K562 (cell line): ENCODE measurements at regions not wholly inside any gene's neighbourhood (a gene's known extent, or its start where the extent isn't known, plus 50 kb on each side); places are given as distances from the start of the nearest gene placed in this dataset.

ENCODE experiments used
- EP400 ChIP-seq: fragments of 450-650 bp; IDR thresholded peaks from 2 replicates; pipeline ENCODE4 v1.6.1; 2017; ENCODE audit warnings: antibody characterized with exemption, mild to moderate bottlenecking, moderate library complexity
- HSF4 ChIP-seq: fragments of 250-450 bp; sonication (Bioruptor Pico); IDR thresholded peaks from 2 replicates; pipeline ENCODE4 v2.1.2; 2022; ENCODE audit warnings: mild to moderate bottlenecking, moderate library complexity, borderline replicate concordance
- KDM5B ChIP-seq: fragments of 200-600 bp; sonication (generic); IDR thresholded peaks from 2 replicates; pipeline ENCODE4 v1.6.1; 2012; ENCODE audit warnings: low read depth, mild to moderate bottlenecking, moderate library complexity, low read length, control low read depth, inconsistent platforms; ENCODE audit not compliant: insufficient replicate concordance
- RAD21 ChIP-seq, 2 experiments: fragments of 250-450 bp in 1 of 2; fragments of 450-650 bp in 1 of 2; sonication (Bioruptor Pico) in 1 of 2; formaldehyde crosslinking in 1 of 2; IDR thresholded peaks in 1 of 2; conservative IDR thresholded peaks in 1 of 2; 2 replicates each; pipeline versions ENCODE4 v1.4.0 to v1.8.0; 2020 to 2022; ENCODE audit warnings: mild to moderate bottlenecking in 2 of 2, moderate library complexity in 1 of 2
- XRCC5 ChIP-seq: fragments of 200-400 bp; formaldehyde crosslinking; IDR thresholded peaks from 2 replicates; pipeline ENCODE4 v1.6.1; 2017; ENCODE audit warnings: low read depth, mild to moderate bottlenecking, low read length
- ZKSCAN1 ChIP-seq: fragments of 150-350 bp; IDR thresholded peaks from 2 replicates; pipeline ENCODE4 v1.6.1; 2016; ENCODE audit warnings: low read depth, low read length
- ZNF146 ChIP-seq: IDR thresholded peaks from one replicate; pipeline ENCODE4 v1.6.1; 2018; ENCODE audit warnings: missing compliant biosample characterization; ENCODE audit not compliant: unreplicated experiment
- TF ChIP-seq, protein P1 (sequence below), 2 experiments: fragments of 450-650 bp; IDR thresholded peaks; 2 replicates each; pipeline ENCODE4 v1.6.1; 2016; ENCODE audit warnings: mild to moderate bottlenecking in 2 of 2, borderline replicate concordance in 1 of 2, low read depth in 1 of 2, moderate library complexity in 1 of 2
- TF ChIP-seq, protein P2 (sequence below): sonication (generic); formaldehyde crosslinking; IDR thresholded peaks from 2 replicates; pipeline ENCODE4 v1.8.0; 2022; ENCODE audit warnings: mild to moderate bottlenecking, missing genetic modification reagents

DNA sequence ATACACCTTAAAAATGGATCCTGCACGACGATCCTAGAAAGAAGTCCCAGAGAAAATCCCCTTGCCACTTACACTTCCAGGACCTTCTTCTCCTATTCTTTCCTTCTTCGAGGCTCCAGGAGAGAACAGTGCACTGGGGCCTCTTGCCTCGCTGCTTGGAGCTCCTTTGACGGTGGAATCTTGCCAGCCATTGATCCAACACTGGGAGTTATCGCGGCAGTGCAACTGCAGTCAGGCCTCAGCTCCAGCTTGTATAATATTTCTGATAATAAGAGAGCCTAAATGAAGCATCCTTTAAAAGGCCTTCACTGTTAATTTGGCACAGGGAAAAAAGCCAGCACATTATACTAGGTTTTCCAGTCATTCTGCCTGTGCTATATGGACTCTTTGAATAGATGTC is 216.9 kb upstream of the PARD3B start (continued):
- TF ChIP-seq, protein P1, sequence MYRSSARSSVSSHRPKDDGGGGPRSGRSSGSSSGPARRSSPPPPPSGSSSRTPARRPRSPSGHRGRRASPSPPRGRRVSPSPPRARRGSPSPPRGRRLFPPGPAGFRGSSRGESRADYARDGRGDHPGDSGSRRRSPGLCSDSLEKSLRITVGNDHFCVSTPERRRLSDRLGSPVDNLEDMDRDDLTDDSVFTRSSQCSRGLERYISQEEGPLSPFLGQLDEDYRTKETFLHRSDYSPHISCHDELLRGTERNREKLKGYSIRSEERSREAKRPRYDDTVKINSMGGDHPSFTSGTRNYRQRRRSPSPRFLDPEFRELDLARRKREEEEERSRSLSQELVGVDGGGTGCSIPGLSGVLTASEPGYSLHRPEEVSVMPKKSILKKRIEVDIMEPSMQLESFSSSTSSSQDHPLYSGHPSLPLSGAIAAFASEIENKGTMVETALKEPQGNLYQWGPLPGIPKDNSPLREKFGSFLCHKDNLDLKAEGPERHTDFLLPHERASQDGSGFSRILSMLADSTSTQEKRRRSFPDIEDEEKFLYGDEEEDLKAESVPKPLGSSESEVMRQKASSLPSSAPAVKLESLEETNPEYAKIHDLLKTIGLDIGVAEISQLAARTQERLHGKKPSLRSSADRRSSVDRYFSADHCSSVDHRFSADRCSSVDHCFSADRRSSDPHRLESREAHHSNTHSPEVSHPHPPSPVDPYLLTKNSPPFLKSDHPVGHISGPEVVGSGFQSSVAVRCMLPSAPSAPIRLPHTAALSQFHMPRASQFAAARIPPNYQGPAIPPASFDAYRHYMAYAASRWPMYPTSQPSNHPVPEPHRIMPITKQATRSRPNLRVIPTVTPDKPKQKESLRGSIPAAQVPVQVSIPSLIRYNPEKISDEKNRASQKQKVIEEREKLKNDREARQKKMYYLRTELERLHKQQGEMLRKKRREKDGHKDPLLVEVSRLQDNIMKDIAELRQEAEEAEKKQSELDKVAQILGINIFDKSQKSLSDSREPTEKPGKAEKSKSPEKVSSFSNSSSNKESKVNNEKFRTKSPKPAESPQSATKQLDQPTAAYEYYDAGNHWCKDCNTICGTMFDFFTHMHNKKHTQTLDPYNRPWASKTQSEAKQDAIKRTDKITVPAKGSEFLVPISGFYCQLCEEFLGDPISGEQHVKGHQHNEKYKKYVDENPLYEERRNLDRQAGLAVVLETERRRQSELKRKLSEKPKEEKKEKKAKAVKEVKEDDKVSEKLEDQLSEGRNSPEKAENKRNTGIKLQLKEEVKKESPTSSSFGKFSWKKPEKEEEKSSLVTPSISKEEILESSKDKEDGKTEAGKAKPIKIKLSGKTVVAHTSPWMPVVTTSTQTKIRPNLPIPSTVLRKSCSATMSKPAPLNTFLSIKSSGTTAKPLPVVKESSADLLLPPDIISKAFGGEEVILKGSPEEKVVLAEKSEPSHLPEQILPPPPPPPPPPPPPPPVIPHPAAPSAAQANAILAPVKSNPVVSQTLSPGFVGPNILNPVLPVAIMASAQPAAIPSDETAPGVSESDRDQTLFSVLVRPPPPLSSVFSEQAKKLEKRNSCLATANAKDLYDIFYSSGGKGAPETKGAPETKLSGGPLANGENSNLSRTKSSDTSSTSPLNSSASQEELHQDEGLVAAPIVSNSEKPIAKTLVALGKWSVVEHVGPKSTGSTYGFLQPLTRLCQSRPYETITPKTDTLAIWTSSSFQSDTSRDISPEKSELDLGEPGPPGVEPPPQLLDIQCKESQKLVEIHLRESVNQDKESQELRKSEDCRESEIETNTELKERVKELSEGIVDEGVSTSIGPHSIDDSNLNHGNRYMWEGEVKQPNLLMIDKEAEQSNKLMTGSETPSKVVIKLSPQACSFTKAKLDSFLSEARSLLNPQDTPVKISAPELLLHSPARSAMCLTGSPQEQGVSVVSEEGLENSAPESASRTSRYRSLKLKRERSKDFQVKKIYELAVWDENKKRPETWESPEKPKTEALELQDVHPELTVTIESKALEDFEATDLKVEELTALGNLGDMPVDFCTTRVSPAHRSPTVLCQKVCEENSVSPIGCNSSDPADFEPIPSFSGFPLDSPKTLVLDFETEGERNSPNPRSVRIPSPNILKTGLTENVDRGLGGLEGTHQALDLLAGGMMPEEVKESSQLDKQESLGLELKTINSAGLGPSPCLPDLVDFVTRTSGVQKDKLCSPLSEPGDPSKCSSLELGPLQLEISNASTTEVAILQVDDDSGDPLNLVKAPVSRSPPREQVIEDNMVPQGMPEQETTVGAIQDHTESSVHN (IDR thresholded peaks at IDR 0.05; ENCODE audit: borderline replicate concordance in 1 of 2, low read depth in 1 of 2): no peak
- TF ChIP-seq HSF4 (CRISPR knock-in tag) (no peak), EP400 (no peak), ZKSCAN1 (no peak), RAD21 (CRISPR knock-in tag; conservative IDR thresholded peaks at IDR 0.05 in 1 of 2, IDR thresholded peaks at IDR 0.05 in 1 of 2) (no peak), KDM5B (no peak), ZNF146 (CRISPR knock-in tag) (no peak), XRCC5 (no peak)
- TF ChIP-seq, protein P2, sequence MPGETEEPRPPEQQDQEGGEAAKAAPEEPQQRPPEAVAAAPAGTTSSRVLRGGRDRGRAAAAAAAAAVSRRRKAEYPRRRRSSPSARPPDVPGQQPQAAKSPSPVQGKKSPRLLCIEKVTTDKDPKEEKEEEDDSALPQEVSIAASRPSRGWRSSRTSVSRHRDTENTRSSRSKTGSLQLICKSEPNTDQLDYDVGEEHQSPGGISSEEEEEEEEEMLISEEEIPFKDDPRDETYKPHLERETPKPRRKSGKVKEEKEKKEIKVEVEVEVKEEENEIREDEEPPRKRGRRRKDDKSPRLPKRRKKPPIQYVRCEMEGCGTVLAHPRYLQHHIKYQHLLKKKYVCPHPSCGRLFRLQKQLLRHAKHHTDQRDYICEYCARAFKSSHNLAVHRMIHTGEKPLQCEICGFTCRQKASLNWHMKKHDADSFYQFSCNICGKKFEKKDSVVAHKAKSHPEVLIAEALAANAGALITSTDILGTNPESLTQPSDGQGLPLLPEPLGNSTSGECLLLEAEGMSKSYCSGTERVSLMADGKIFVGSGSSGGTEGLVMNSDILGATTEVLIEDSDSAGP (CRISPR knock-in tag): no peak
